ENCODE measurements at regions not wholly inside any gene's neighbourhood (a gene's known extent, or its start where the extent isn't known, plus 50 kb on each side); places are given as distances from the start of the nearest gene placed in this dataset.

- no peaks in the 10 kb centered on the region for H3K36me3 ChIP-seq (ENCODE audit: control insufficient read depth, insufficient read depth, low read length)
- peaks cover 9% of the 10 kb centered on the region for H3K4me1 ChIP-seq (ENCODE audit: control insufficient read depth, insufficient read depth, low read length)
- no peak overlapping the region for H3K9ac ChIP-seq (ENCODE audit: low read depth, low read length)
- no peak overlapping the region for H3K27ac ChIP-seq (ENCODE audit: low read depth, low read length)
- no peaks in the 10 kb centered on the region for H3K9me3 ChIP-seq (ENCODE audit: control insufficient read depth, insufficient read depth, low read length)
- H3K4me3 ChIP-seq (ENCODE audit: low read depth, low read length) = no peak overlapping the region
- H3K27me3 ChIP-seq (ENCODE audit: control insufficient read depth, insufficient read depth, low read length) = no peaks in the 10 kb centered on the region
Observed at GRCh38 chr1:66439031-66439740, 94.8 kb upstream of the SGIP1 start.

DNA sequence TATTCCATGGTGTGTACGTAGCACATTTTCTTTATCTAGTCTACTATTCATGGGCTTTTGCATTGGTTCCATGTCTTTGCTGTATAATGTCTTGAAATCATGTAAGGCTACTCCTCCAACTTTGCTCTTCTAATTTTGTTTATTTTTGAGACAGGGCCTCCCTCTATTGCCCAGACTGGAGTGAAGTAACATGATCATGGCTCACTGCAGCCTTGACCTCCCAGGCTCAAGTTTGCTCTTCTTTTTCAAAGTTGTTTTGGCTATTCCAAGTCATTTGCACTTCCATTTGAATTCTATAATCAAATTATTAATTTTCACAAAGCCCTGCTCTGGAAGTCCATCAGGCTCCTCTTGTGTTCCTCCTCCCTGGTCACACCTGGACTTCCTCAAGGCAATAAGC, 90.2 kb upstream of the SGIP1 start:
- H3K4me1 ChIP-seq (ENCODE audit: control insufficient read depth, insufficient read depth, low read length) = 0 out of 2 replicates have a peak, but pooled peaks cover 11% of the 10 kb centered on the region
- H3K9me3 ChIP-seq (ENCODE audit: control insufficient read depth, insufficient read depth, low read length) = no peaks in the 10 kb centered on the region
- no peaks in the 10 kb centered on the region for H3K36me3 ChIP-seq (ENCODE audit: control insufficient read depth, insufficient read depth, low read length)
- H3K4me3 ChIP-seq (ENCODE audit: low read depth, low read length) = no peak overlapping the region
- H3K27me3 ChIP-seq (ENCODE audit: control insufficient read depth, insufficient read depth, low read length) = no peaks in the 10 kb centered on the region
- no peak overlapping the region for H3K9ac ChIP-seq (ENCODE audit: low read depth, low read length)
- H3K27ac ChIP-seq (ENCODE audit: low read depth, low read length) = no peak overlapping the region

- no peak overlapping the region for H3K27ac ChIP-seq (ENCODE audit: low read depth, low read length)
- H3K9ac ChIP-seq (ENCODE audit: low read depth, low read length) = no peak overlapping the region
- 0 out of 2 replicates have a peak, but pooled peaks cover 11% of the 10 kb centered on the region for H3K4me1 ChIP-seq (ENCODE audit: control insufficient read depth, insufficient read depth, low read length)
- H3K9me3 ChIP-seq (ENCODE audit: control insufficient read depth, insufficient read depth, low read length) = no peaks in the 10 kb centered on the region
- no peaks in the 10 kb centered on the region for H3K36me3 ChIP-seq (ENCODE audit: control insufficient read depth, insufficient read depth, low read length)
- H3K4me3 ChIP-seq (ENCODE audit: low read depth, low read length) = no peak overlapping the region
- no peaks in the 10 kb centered on the region for H3K27me3 ChIP-seq (ENCODE audit: control insufficient read depth, insufficient read depth, low read length)
Observed at GRCh38 chr1:66444438-66445265, 89.3 kb upstream of the SGIP1 start.

- H3K9ac ChIP-seq (ENCODE audit: low read depth, low read length) = no peak overlapping the region
- no peaks in the 10 kb centered on the region for H3K36me3 ChIP-seq (ENCODE audit: control insufficient read depth, insufficient read depth, low read length)
- no peaks in the 10 kb centered on the region for H3K9me3 ChIP-seq (ENCODE audit: control insufficient read depth, insufficient read depth, low read length)
- H3K27me3 ChIP-seq (ENCODE audit: control insufficient read depth, insufficient read depth, low read length) = no peaks in the 10 kb centered on the region
- H3K4me1 ChIP-seq (ENCODE audit: control insufficient read depth, insufficient read depth, low read length) = 0 out of 2 replicates have a peak, but pooled peaks cover 11% of the 10 kb centered on the region
- H3K27ac ChIP-seq (ENCODE audit: low read depth, low read length) = no peak overlapping the region
- no peak overlapping the region for H3K4me3 ChIP-seq (ENCODE audit: low read depth, low read length)
Observed at GRCh38 chr1:66445492-66446181, 88.3 kb upstream of the SGIP1 start.

- no peak overlapping the region for H3K9ac ChIP-seq (ENCODE audit: low read depth, low read length)
- no peak overlapping the region for H3K27ac ChIP-seq (ENCODE audit: low read depth, low read length)
Observed at GRCh38 chr1:66446261-66447001, 87.5 kb upstream of the SGIP1 start.

DNA sequence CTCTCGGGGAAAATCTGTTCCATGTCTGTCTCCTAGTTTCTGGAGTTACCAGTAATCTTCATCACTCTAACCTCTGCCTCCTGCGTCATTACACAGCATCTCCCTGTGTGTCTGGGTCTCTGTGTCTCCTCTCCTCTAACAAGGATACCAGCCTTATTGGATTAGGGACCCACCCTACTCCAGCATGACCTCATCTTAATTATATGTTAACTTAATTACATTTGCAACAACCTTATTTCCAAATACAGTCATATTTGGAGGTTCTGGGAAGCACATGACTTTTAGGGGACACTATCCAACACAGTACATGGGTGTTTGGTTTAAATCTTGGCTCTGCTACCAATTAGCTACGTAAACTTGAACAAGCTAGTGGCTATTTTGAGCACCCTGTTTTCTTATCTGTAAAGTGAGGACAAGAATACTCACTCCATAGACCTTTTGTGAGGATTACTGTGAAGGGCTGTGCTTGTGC, 83.9 kb upstream of the SGIP1 start:
- H3K36me3 ChIP-seq (ENCODE audit: control insufficient read depth, insufficient read depth, low read length) = no peaks in the 10 kb centered on the region
- H3K27ac ChIP-seq (ENCODE audit: low read depth, low read length) = no peak overlapping the region
- H3K9me3 ChIP-seq (ENCODE audit: control insufficient read depth, insufficient read depth, low read length) = no peaks in the 10 kb centered on the region
- H3K9ac ChIP-seq (ENCODE audit: low read depth, low read length) = no peak overlapping the region
- H3K4me3 ChIP-seq (ENCODE audit: low read depth, low read length) = no peak overlapping the region
- 0 out of 2 replicates have a peak, but pooled peaks cover 11% of the 10 kb centered on the region for H3K4me1 ChIP-seq (ENCODE audit: control insufficient read depth, insufficient read depth, low read length)
- no peaks in the 10 kb centered on the region for H3K27me3 ChIP-seq (ENCODE audit: control insufficient read depth, insufficient read depth, low read length)

More at GRCh38 chr1:66446261-66447001, 87.5 kb upstream of the SGIP1 start:
- H3K27me3 ChIP-seq (ENCODE audit: control insufficient read depth, insufficient read depth, low read length) = no peaks in the 10 kb centered on the region
- 0 out of 2 replicates have a peak, but pooled peaks cover 11% of the 10 kb centered on the region for H3K4me1 ChIP-seq (ENCODE audit: control insufficient read depth, insufficient read depth, low read length)
- H3K4me3 ChIP-seq (ENCODE audit: low read depth, low read length) = no peak overlapping the region
- H3K36me3 ChIP-seq (ENCODE audit: control insufficient read depth, insufficient read depth, low read length) = no peaks in the 10 kb centered on the region
- H3K9me3 ChIP-seq (ENCODE audit: control insufficient read depth, insufficient read depth, low read length) = no peaks in the 10 kb centered on the region

- Histone ChIP-seq H3K27me3 (ENCODE audit: control insufficient read depth, insufficient read depth, low read length) (no peaks in the 10 kb centered on the region), H3K9me3 (ENCODE audit: control insufficient read depth, insufficient read depth, low read length) (no peaks in the 10 kb centered on the region), H3K27ac (ENCODE audit: low read depth, low read length) (no peak overlapping the region), H3K9ac (ENCODE audit: low read depth, low read length) (no peak overlapping the region), H3K4me3 (ENCODE audit: low read depth, low read length) (no peak overlapping the region), H3K4me1 (ENCODE audit: control insufficient read depth, insufficient read depth, low read length) (0 out of 2 replicates have a peak, but pooled peaks cover 5% of the 10 kb centered on the region), H3K36me3 (ENCODE audit: control insufficient read depth, insufficient read depth, low read length) (no peaks in the 10 kb centered on the region)
Observed at GRCh38 chr1:66450847-66451246, 83.1 kb upstream of the SGIP1 start.

GRCh38 chr1:66452162-66452561, 81.8 kb upstream of the SGIP1 start:
- no peaks in the 10 kb centered on the region for H3K27me3 ChIP-seq (ENCODE audit: control insufficient read depth, insufficient read depth, low read length)
- no peak overlapping the region for H3K27ac ChIP-seq (ENCODE audit: low read depth, low read length)
- no peaks in the 10 kb centered on the region for H3K36me3 ChIP-seq (ENCODE audit: control insufficient read depth, insufficient read depth, low read length)
- H3K9ac ChIP-seq (ENCODE audit: low read depth, low read length) = no peak overlapping the region
- no peaks in the 10 kb centered on the region for H3K4me1 ChIP-seq (ENCODE audit: control insufficient read depth, insufficient read depth, low read length)
- H3K4me3 ChIP-seq (ENCODE audit: low read depth, low read length) = no peak overlapping the region
- no peaks in the 10 kb centered on the region for H3K9me3 ChIP-seq (ENCODE audit: control insufficient read depth, insufficient read depth, low read length)

- no peak overlapping the region for H3K27ac ChIP-seq (ENCODE audit: low read depth, low read length)
- H3K9me3 ChIP-seq (ENCODE audit: control insufficient read depth, insufficient read depth, low read length) = no peaks in the 10 kb centered on the region
- H3K27me3 ChIP-seq (ENCODE audit: control insufficient read depth, insufficient read depth, low read length) = no peaks in the 10 kb centered on the region
- no peak overlapping the region for H3K9ac ChIP-seq (ENCODE audit: low read depth, low read length)
- no peak overlapping the region for H3K4me3 ChIP-seq (ENCODE audit: low read depth, low read length)
- H3K4me1 ChIP-seq (ENCODE audit: control insufficient read depth, insufficient read depth, low read length) = no peaks in the 10 kb centered on the region
- no peaks in the 10 kb centered on the region for H3K36me3 ChIP-seq (ENCODE audit: control insufficient read depth, insufficient read depth, low read length)
Observed at GRCh38 chr1:66452982-66453381, 81.0 kb upstream of the SGIP1 start.

- Histone ChIP-seq H3K9me3 (ENCODE audit: control insufficient read depth, insufficient read depth, low read length) (no peaks in the 10 kb centered on the region), H3K4me3 (ENCODE audit: low read depth, low read length) (no peak overlapping the region), H3K9ac (ENCODE audit: low read depth, low read length) (no peak overlapping the region), H3K4me1 (ENCODE audit: control insufficient read depth, insufficient read depth, low read length) (no peaks in the 10 kb centered on the region), H3K36me3 (ENCODE audit: control insufficient read depth, insufficient read depth, low read length) (no peaks in the 10 kb centered on the region), H3K27me3 (ENCODE audit: control insufficient read depth, insufficient read depth, low read length) (no peaks in the 10 kb centered on the region), H3K27ac (ENCODE audit: low read depth, low read length) (no peak overlapping the region)
Observed at GRCh38 chr1:66455446-66455845, 78.5 kb upstream of the SGIP1 start.

All from HUES48 (cell line).